HG02970 (cell line): ENCODE measurements at regions not wholly inside any gene's neighbourhood (a gene's known extent, or its start where the extent isn't known, plus 50 kb on each side); places are given as distances from the start of the nearest gene placed in this dataset.
"Not testable (repeated sequence)": the region's sequence is repeated elsewhere in the genome, so short reads cannot be mapped to it uniquely, and the experiment has no call there.

Source experiments
- ATAC-seq: cut with Tn5 transposase; IDR thresholded peaks from one replicate; pipeline ENCODE4 v1.9.1; 2021; ENCODE audit warnings: mild to moderate bottlenecking, moderate library complexity, moderate number of reproducible peaks; ENCODE audit not compliant: unreplicated experiment, low FRiP score

- ATAC-seq, result not testable (repeated sequence)
Observed at GRCh38 chr2:88802026-88802425, 110.6 kb downstream of the RPIA start.

GRCh38 chr2:88807237-88807962 is 115.9 kb downstream of the RPIA start:
- ATAC-seq, result no peak

GRCh38 chr2:88808083-88808482 is 116.6 kb downstream of the RPIA start:
- no peak for ATAC-seq

GRCh38 chr2:88808652-88809051 is 117.2 kb downstream of the RPIA start:
- no peak for ATAC-seq

GRCh38 chr2:88809216-88809615 is 117.7 kb downstream of the RPIA start:
- ATAC-seq, result no peak

- ATAC-seq, result no peak
Observed at GRCh38 chr2:88810017-88810416, 118.5 kb downstream of the RPIA start.

GRCh38 chr2:88810488-88810887 is 119.0 kb downstream of the RPIA start:
- ATAC-seq, result no peak

GRCh38 chr2:88811233-88811632 is 119.8 kb downstream of the RPIA start:
- no peak for ATAC-seq

- ATAC-seq, result no peak
Observed at GRCh38 chr2:88811681-88812080, 120.2 kb downstream of the RPIA start.

GRCh38 chr2:88813612-88814011 is 122.1 kb downstream of the RPIA start:
- no peak for ATAC-seq

- ATAC-seq, result no peak
Observed at GRCh38 chr2:88815282-88815681, 123.8 kb downstream of the RPIA start.

- ATAC-seq, result no peak
Observed at GRCh38 chr2:88815697-88816096, 124.2 kb downstream of the RPIA start.

GRCh38 chr2:88818381-88818780 is 126.9 kb downstream of the RPIA start:
- no peak for ATAC-seq

- ATAC-seq, result no peak
Observed at GRCh38 chr2:88824951-88825350, 133.5 kb downstream of the RPIA start.

- ATAC-seq, result no peak
Observed at GRCh38 chr2:88826399-88826798, 134.9 kb downstream of the RPIA start.

- ATAC-seq, result no peak
Observed at GRCh38 chr2:88827821-88828220, 136.3 kb downstream of the RPIA start.

- no peak for ATAC-seq
Observed at GRCh38 chr2:88828397-88829137, 137.1 kb downstream of the RPIA start.

- no peak for ATAC-seq
Observed at GRCh38 chr2:88829607-88830463, 138.4 kb downstream of the RPIA start.

- ATAC-seq, result no peak
Observed at GRCh38 chr2:88831071-88831791, 139.8 kb downstream of the RPIA start.

GRCh38 chr2:88831792-88832248 is 140.3 kb downstream of the RPIA start:
- ATAC-seq, result peak; percentile 71
